LHCN-M2 (cell line): ENCODE measurements at regions not wholly inside any gene's neighbourhood (a gene's known extent, or its start where the extent isn't known, plus 50 kb on each side); places are given as distances from the start of the nearest gene placed in this dataset.

Experiments used
- DNase-seq: peaks from one replicate; pipeline ENCODE4 v3.0.0-alpha.2; 2012; ENCODE audit warnings: low read depth

- no peak for DNase-seq
These were observed 115.4 kb downstream of the AXIN2 start for GRCh38 chr17:65446043-65446442.

- DNase-seq: no peak
These were observed 117.4 kb downstream of the AXIN2 start for GRCh38 chr17:65444049-65444448.

- DNase-seq: no peak
These were observed 118.8 kb downstream of the AXIN2 start for GRCh38 chr17:65442691-65443090.

GRCh38 chr17:65442250-65442649 is 119.2 kb downstream of the AXIN2 start:
- DNase-seq: no peak

- DNase-seq: no peak
These were observed 120.3 kb downstream of the AXIN2 start for GRCh38 chr17:65441053-65441605.

GRCh38 chr17:65438708-65439294 is 122.6 kb downstream of the AXIN2 start:
- DNase-seq: peak; percentile 48

GRCh38 chr17:65438173-65438572 is 123.3 kb downstream of the AXIN2 start:
- no peak for DNase-seq

- DNase-seq: no peak
These were observed 124.6 kb downstream of the AXIN2 start for GRCh38 chr17:65436871-65437270.

GRCh38 chr17:65434878-65435277 is 126.6 kb downstream of the AXIN2 start:
- no peak for DNase-seq

GRCh38 chr17:65434251-65434650 is 127.2 kb downstream of the AXIN2 start:
- DNase-seq: peak; percentile 65

- DNase-seq: no peak
These were observed 127.9 kb downstream of the AXIN2 start for GRCh38 chr17:65433592-65433991.

- no peak for DNase-seq
These were observed 128.3 kb downstream of the AXIN2 start for GRCh38 chr17:65433157-65433556.

GRCh38 chr17:65431116-65431515 is 130.3 kb downstream of the AXIN2 start:
- no peak for DNase-seq

- no peak for DNase-seq
These were observed 131.1 kb downstream of the AXIN2 start for GRCh38 chr17:65430209-65430833.

GRCh38 chr17:65423346-65424140 is 137.9 kb downstream of the AXIN2 start:
- no peak for DNase-seq

GRCh38 chr17:65418622-65419021 is 142.8 kb downstream of the AXIN2 start:
- DNase-seq: no peak

- peak; percentile 40 for DNase-seq
These were observed 143.8 kb downstream of the AXIN2 start for GRCh38 chr17:65417406-65418221.

GRCh38 chr17:65415991-65416390 is 145.5 kb downstream of the AXIN2 start:
- DNase-seq: no peak

- no peak for DNase-seq
These were observed 148.1 kb downstream of the AXIN2 start for GRCh38 chr17:65413390-65413789.

GRCh38 chr17:65409381-65409780 is 152.1 kb downstream of the AXIN2 start:
- DNase-seq: no peak

- DNase-seq: no peak
These were observed 153.4 kb downstream of the AXIN2 start for GRCh38 chr17:65408050-65408449.

- peak; percentile 20 for DNase-seq
These were observed 154.4 kb downstream of the AXIN2 start for GRCh38 chr17:65407017-65407416.
